IMR-90 (cell line): ENCODE measurements at regions not wholly inside any gene's neighbourhood (a gene's known extent, or its start where the extent isn't known, plus 50 kb on each side); places are given as distances from the start of the nearest gene placed in this dataset.

ENCODE experiments used
- ATAC-seq: fragments of 200-7000 bp; cut with Tn5 transposase; 2 replicates; pipeline ENCODE4 v1.9.1; 2020; ENCODE audit warnings: low read depth, mild to moderate bottlenecking, moderate library complexity
- BruUV-seq: library from RNA; stranded (reverse); fragments of 400-500 nt; replicated peaks from 2 replicates; lab custom pipeline; 2021; lab: Mats Ljungman, UMichigan
- CTCF ChIA-PET: fragments of 300-600 bp; formaldehyde crosslinking; extraction: SDS; loops from one replicate; lab custom pipeline; 2021; ENCODE audit warnings: antibody characterized with exemption; lab: Yijun Ruan, JAX
- POLR2A ChIA-PET: fragments of 300-600 bp; sonication (Branson Sonifier 250); formaldehyde crosslinking; loops from one replicate; lab custom pipeline; 2022; ENCODE audit warnings: antibody characterized with exemption; ENCODE audit not compliant: unreplicated experiment; lab: Charles Lee
- DNase-seq: peaks from one replicate; pipeline ENCODE4 v3.0.0; 2013
- H2AFZ ChIP-seq: replicated peaks from 2 replicates; pipeline ENCODE3; 2013; ENCODE audit warnings: low read length, mild to moderate bottlenecking; ENCODE audit not compliant: poor library complexity
- H2AK5ac ChIP-seq: 2 replicates; pipeline ENCODE4 v1.6.1; 2013; ENCODE audit warnings: low read depth, low read length, inconsistent platforms
- H2AK9ac ChIP-seq: replicated peaks from 2 replicates; pipeline ENCODE3; 2013; ENCODE audit warnings: mild to moderate bottlenecking, low read depth, low read length, moderate library complexity; ENCODE audit not compliant: poor library complexity
- H2BK120ac ChIP-seq: 2 replicates; pipeline ENCODE4 v1.6.1; 2013; ENCODE audit warnings: low read depth, low read length, inconsistent platforms
- H2BK15ac ChIP-seq: 3 replicates; pipeline ENCODE4 v1.6.1; 2013; ENCODE audit warnings: low read depth, low read length, inconsistent platforms
- H2BK20ac ChIP-seq: 2 replicates; pipeline ENCODE4 v1.6.1; 2013; ENCODE audit warnings: low read depth, mild to moderate bottlenecking, inconsistent platforms, low read length, moderate library complexity
- H2BK5ac ChIP-seq: 2 replicates; pipeline ENCODE4 v1.6.1; 2013; ENCODE audit warnings: mild to moderate bottlenecking, low read depth, low read length, inconsistent platforms; ENCODE audit not compliant: poor library complexity, severe bottlenecking
- H3K14ac ChIP-seq: replicated peaks from 2 replicates; pipeline ENCODE4 v1.6.1; 2013; ENCODE audit warnings: low read depth, low read length, inconsistent platforms
- H3K18ac ChIP-seq: 2 replicates; pipeline ENCODE4 v1.6.1; 2013; ENCODE audit warnings: low read depth, low read length, control low read depth
- H3K23ac ChIP-seq: 2 replicates; pipeline ENCODE4 v1.6.1; 2013; ENCODE audit warnings: low read depth, low read length, inconsistent platforms
- H3K27ac ChIP-seq: 2 replicates; pipeline ENCODE4 v1.5.1; 2013; ENCODE audit warnings: mild to moderate bottlenecking, control low read depth, low read length; ENCODE audit not compliant: insufficient read depth
- H3K27me3 ChIP-seq: 2 replicates; pipeline ENCODE4 v1.6.1; 2013; ENCODE audit warnings: low read length; ENCODE audit not compliant: control insufficient read depth, insufficient read depth
- H3K36me3 ChIP-seq: 2 replicates; pipeline ENCODE4 v1.6.1; 2013; ENCODE audit warnings: low read length, mixed read lengths; ENCODE audit not compliant: control insufficient read depth, insufficient read depth
- H3K4ac ChIP-seq: 2 replicates; pipeline ENCODE4 v1.6.1; 2013; ENCODE audit warnings: low read depth, low read length, inconsistent platforms
- H3K4me1 ChIP-seq: 2 replicates; pipeline ENCODE4 v1.6.1; 2013; ENCODE audit warnings: low read length, mixed read lengths; ENCODE audit not compliant: control insufficient read depth, insufficient read depth
- H3K4me2 ChIP-seq: 2 replicates; pipeline ENCODE4 v1.6.1; 2013; ENCODE audit warnings: low read depth, mild to moderate bottlenecking, control low read depth, low read length, moderate library complexity
- H3K4me3 ChIP-seq: 2 replicates; pipeline ENCODE4 v1.5.1; 2013; ENCODE audit warnings: low read depth, mild to moderate bottlenecking, control low read depth, low read length, moderate library complexity; ENCODE audit not compliant: insufficient read depth
- H3K56ac ChIP-seq: 2 replicates; pipeline ENCODE4 v1.6.1; 2013; ENCODE audit warnings: low read length, inconsistent platforms; ENCODE audit not compliant: insufficient read depth; ENCODE audit errors: extremely low read depth
- H3K79me1 ChIP-seq, 2 experiments: 2 replicates each; pipeline ENCODE4 v1.6.1; 2013; ENCODE audit warnings: low read length in 2 of 2, inconsistent platforms in 1 of 2, low read depth in 1 of 2
- H3K9ac ChIP-seq: 2 replicates; pipeline ENCODE4 v1.6.1; 2013; ENCODE audit warnings: low read depth, low read length, control low read depth
- H3K9me1 ChIP-seq: 2 replicates; pipeline ENCODE4 v1.6.1; 2013; ENCODE audit warnings: low read length, inconsistent platforms; ENCODE audit not compliant: insufficient read depth
- H3K9me3 ChIP-seq: 2 replicates; pipeline ENCODE4 v1.6.1; 2013; ENCODE audit warnings: low read length; ENCODE audit not compliant: control insufficient read depth, insufficient read depth
- H4K20me1 ChIP-seq: 2 replicates; pipeline ENCODE4 v1.6.1; 2013; ENCODE audit warnings: low read length, inconsistent platforms; ENCODE audit not compliant: insufficient read depth
- H4K5ac ChIP-seq: 2 replicates; pipeline ENCODE4 v1.6.1; 2013; ENCODE audit warnings: mild to moderate bottlenecking, low read depth, low read length, control low read depth
- H4K8ac ChIP-seq, 2 experiments: 2 replicates each; pipeline ENCODE4 v1.6.1; 2013; ENCODE audit warnings: low read depth in 2 of 2, low read length in 2 of 2, control low read depth in 1 of 2, inconsistent platforms in 1 of 2
- H4K91ac ChIP-seq: 2 replicates; pipeline ENCODE4 v1.6.1; 2013; ENCODE audit warnings: low read depth, low read length, inconsistent platforms; ENCODE audit not compliant: insufficient read depth
- BHLHE40 ChIP-seq: fragments of 150-350 bp; IDR thresholded peaks from 2 replicates; pipeline ENCODE4 v1.6.1; 2016; ENCODE audit warnings: mild to moderate bottlenecking, low read depth, low read length
- CHD1 ChIP-seq: IDR thresholded peaks from 2 replicates; pipeline ENCODE4 v1.6.1; 2012; ENCODE audit warnings: low read depth, low read length, improper control_type of control experiment
- CTCF ChIP-seq: conservative IDR thresholded peaks from 2 replicates; pipeline ENCODE4 v1.5.1; 2012; ENCODE audit warnings: mild to moderate bottlenecking, low read depth, low read length, improper control_type of control experiment
- ELK1 ChIP-seq: fragments of 150-350 bp; IDR thresholded peaks from 2 replicates; pipeline ENCODE4 v1.6.1; 2016; ENCODE audit warnings: low read depth, mild to moderate bottlenecking, low read length, moderate library complexity, borderline replicate concordance
- FOS ChIP-seq: fragments of 150-350 bp; IDR thresholded peaks from 2 replicates; pipeline ENCODE4 v1.6.1; 2016; ENCODE audit warnings: low read depth, low read length
- MAFK ChIP-seq: IDR thresholded peaks from 2 replicates; pipeline ENCODE4 v1.6.1; 2012; ENCODE audit warnings: low read depth, low read length, improper control_type of control experiment
- MAZ ChIP-seq: IDR thresholded peaks from 2 replicates; pipeline ENCODE4 v1.6.1; 2012; ENCODE audit warnings: low read depth, mild to moderate bottlenecking, low read length, improper control_type of control experiment, moderate library complexity, borderline replicate concordance
- MXI1 ChIP-seq: IDR thresholded peaks from 2 replicates; pipeline ENCODE4 v1.6.1; 2012; ENCODE audit warnings: low read depth, mild to moderate bottlenecking, low read length, moderate library complexity, borderline replicate concordance
- NFE2L2 ChIP-seq: fragments of 150-350 bp; IDR thresholded peaks from 2 replicates; pipeline ENCODE4 v1.6.1; 2016; ENCODE audit warnings: low read depth, mild to moderate bottlenecking, low read length
- POLR2A ChIP-seq: IDR thresholded peaks from 2 replicates; pipeline ENCODE4 v1.6.1; 2012; ENCODE audit warnings: mild to moderate bottlenecking, low read depth, low read length
- RAD21 ChIP-seq: IDR thresholded peaks from 2 replicates; pipeline ENCODE4 v1.6.1; 2012; ENCODE audit warnings: low read length, improper control_type of control experiment
- RCOR1 ChIP-seq: IDR thresholded peaks from 2 replicates; pipeline ENCODE4 v1.6.1; 2012; ENCODE audit warnings: mild to moderate bottlenecking, low read length, improper control_type of control experiment; ENCODE audit not compliant: insufficient replicate concordance
- RFX5 ChIP-seq: IDR thresholded peaks from 2 replicates; pipeline ENCODE4 v1.8.0; 2012; ENCODE audit warnings: low read depth, mild to moderate bottlenecking, low read length, moderate library complexity
- USF2 ChIP-seq: fragments of 150-350 bp; IDR thresholded peaks from 2 replicates; pipeline ENCODE4 v1.6.1; 2017; ENCODE audit warnings: mild to moderate bottlenecking, antibody characterized with exemption, low read length, low read depth
- WGBS, 2 experiments: methylation state at CpG; one replicate each; pipeline versions ENCODE4 v1.1.5 to v1.1.7; 2013; ENCODE audit warnings: missing lambda C conversion rate in 2 of 2; ENCODE audit not compliant: insufficient read length in 1 of 2; ENCODE audit errors: extremely low coverage in 2 of 2; 5-methylcytosine and 5-hydroxymethylcytosine counted together
- dilution Hi-C: fragments of 300-500 bp; cut with HindIII; formaldehyde crosslinking; loops from one replicate; pipeline ENCODE4 v1.14.3; 2018; ENCODE audit warnings: low sequenced_read_pairs; ENCODE audit not compliant: unreplicated experiment
- in situ Hi-C: fragments of 300-500 bp; cut with MboI; formaldehyde crosslinking; loops from 3 replicates; pipeline ENCODE4 v1.14.3; 2019; ENCODE audit warnings: low sequenced_read_pairs, inconsistent platforms, mixed read lengths
- intact Hi-C: fragments of 100-400 bp; cut with micrococcal nuclease; formaldehyde crosslinking; loops from 2 replicates; pipeline ENCODE4 v1.10.0; 2022

- Histone ChIP-seq H3K56ac (no peak overlapping the region), H3K4me3 (no peak overlapping the region), H3K14ac (no peak overlapping the region), H3K9me3 (no peaks in the 10 kb centered on the region), H3K27me3 (no peaks in the 10 kb centered on the region), H3K4me2 (no peak overlapping the region), H3K23ac (no peak overlapping the region), H4K5ac (no peak overlapping the region), H2BK120ac (no peak overlapping the region), H4K20me1 (no peaks in the 10 kb centered on the region), H4K91ac (no peak overlapping the region), H2BK20ac (no peak overlapping the region), H3K9me1 (peaks cover 3% of the 10 kb centered on the region; the same call in 1 of the 2 replicates), H3K18ac (no peak overlapping the region), H3K27ac (no peak overlapping the region), H3K79me1 (no peaks in the 10 kb centered on the region), H2BK15ac (no peak overlapping the region; the same call in 2 of the 3 replicates), H3K9ac (no peak overlapping the region), H3K36me3 (no peaks in the 10 kb centered on the region), H2AK9ac (no peak overlapping the region), H4K8ac (no peak overlapping the region), H3K4ac (no peak overlapping the region), H2BK5ac (no peak overlapping the region), H2AFZ (no peak overlapping the region), H2AK5ac (no peak overlapping the region), H3K4me1 (peaks cover 7% of the 10 kb centered on the region)
- dilution Hi-C loops: no loop called here
- no peak for TF ChIP-seq USF2
- TF ChIP-seq CHD1: no peak
- TF ChIP-seq MAZ: no peak
- TF ChIP-seq ELK1: no peak
- no peak for TF ChIP-seq POLR2A
- no peak for TF ChIP-seq NFE2L2
- TF ChIP-seq RAD21: no peak
- TF ChIP-seq CTCF: no peak
- TF ChIP-seq RFX5: no peak
- TF ChIP-seq FOS: no peak
- TF ChIP-seq MAFK: no peak
- no peak for TF ChIP-seq BHLHE40
- TF ChIP-seq RCOR1: no peak
- no peak for TF ChIP-seq MXI1
- no TSS peak for BruUV-seq
- WGBS, 2 experiments: no CpG with 5 or more reads among the region's 1 CpG
- in situ Hi-C loops: no loop called here
- intact Hi-C loops: no loop called here
- ATAC-seq (no peak), DNase-seq (no peak)
- POLR2A ChIA-PET: no interaction called here
- CTCF ChIA-PET: interaction anchor here (0.8 kb wide), 1 partner anchor 81 kb away, joined by 3 read pairs; no protein-coding TSS in a partner anchor
These were observed 89.8 kb upstream of the FNDC3B start for GRCh38 chr3:171949554-171949953.
